ENCODE measurements at regions not wholly inside any gene's neighbourhood (a gene's known extent, or its start where the extent isn't known, plus 50 kb on each side); places are given as distances from the start of the nearest gene placed in this dataset.

DNA sequence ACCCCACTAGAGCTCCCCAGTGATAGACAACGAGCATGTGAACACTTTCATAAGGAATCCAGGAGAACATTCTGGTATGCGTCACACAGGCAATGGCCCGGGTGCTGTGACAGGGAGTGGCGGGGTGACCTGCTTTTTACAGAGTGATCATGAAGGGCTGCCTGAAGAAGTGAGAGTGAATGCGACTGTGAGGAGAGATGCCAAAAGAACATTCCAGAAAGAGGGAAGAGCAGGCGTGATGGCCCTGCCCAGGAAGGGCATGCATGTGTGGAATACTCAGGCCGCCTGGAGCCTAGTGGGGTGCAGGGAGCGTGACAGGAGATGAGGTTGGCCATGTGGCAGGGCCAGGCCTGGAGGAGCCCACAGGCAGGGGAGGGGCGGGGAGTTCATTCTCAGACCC is 53.8 kb downstream of the FZD10 start:
- no peak for DNase-seq

- no peak for DNase-seq
Observed at GRCh38 chr12:130218682-130219081, 56.4 kb downstream of the FZD10 start.

DNA sequence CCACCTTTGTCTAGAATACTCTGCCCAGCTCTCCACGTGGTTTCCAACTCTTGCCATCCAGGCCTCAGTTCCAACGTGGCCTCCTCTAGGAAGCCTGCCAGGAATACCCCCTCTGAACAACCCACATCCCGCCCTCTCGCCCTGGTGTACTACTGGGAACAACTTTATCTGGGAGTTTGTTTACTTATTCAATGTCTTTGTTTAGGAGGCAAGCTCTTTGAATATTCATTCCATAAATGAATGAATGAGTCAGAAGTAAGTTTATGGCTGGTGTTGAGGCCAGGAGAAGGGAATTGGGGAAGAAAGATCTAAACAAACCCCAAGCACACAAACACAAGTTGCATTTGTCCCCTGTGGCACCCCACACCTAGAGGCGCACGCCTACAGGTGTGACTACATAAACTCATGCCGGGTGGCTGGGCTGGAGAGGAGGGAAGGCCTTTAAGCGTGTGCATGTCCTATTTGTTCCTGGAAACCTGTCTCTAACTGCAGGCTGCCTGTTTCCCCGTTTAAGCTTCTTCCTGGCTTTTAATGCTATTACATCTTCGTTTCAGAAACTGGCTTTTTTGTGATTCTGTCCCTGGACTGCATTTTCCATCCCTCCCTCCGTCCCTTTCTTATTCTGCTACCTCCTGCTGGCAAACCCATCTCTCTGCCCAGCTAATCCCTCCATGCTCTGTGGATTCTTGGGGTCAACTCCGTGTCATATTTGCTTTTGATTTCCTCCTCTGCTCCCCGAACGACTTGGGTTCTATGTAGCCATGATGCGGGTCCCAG is 57.9 kb downstream of the FZD10 start:
- DNase-seq = no peak

- no peak for DNase-seq
Observed at GRCh38 chr12:130220706-130221100, 58.4 kb downstream of the FZD10 start.

DNA sequence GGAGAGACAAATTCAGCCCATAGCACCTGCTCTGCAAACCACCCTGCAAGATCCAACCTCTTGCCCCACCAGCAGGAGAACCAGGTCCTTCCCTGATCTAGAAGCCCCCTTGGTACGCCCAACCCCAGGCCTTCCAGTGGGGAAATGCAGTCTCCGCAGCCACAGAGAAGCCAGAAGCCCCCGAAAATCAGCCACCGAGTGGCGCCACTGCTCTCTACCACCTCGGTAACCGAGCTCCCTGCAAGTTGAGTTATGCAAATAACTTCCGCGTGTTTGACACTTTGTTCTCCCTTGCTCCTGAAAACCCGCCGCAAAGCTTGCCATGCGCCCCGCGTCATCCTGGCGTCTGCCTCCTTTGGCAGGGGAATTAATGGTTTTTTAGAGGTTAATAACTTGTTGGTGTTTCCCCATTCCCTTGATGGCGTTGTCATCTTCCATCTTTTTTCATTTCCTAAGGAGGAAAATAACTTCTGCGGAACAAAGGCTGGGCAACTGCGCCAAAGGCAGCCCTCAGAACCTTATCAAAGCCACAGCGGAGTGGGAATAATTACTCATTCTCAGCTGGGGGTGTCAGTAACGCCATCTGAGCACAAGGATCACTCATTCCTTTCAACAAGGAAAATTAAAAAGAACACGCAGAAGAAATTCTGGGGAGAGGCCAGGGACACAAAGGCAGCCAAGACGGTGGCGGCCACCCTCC is 60.4 kb downstream of the FZD10 start:
- DNase-seq = no peak

- no peak for DNase-seq
Observed at GRCh38 chr12:130223767-130224244, 61.5 kb downstream of the FZD10 start.

GRCh38 chr12:130224613-130225012 is 62.3 kb downstream of the FZD10 start:
- DNase-seq = no peak

GRCh38 chr12:130225347-130225746 is 63.1 kb downstream of the FZD10 start:
- no peak for DNase-seq

GRCh38 chr12:130226126-130226525 is 63.9 kb downstream of the FZD10 start:
- no peak for DNase-seq

DNA sequence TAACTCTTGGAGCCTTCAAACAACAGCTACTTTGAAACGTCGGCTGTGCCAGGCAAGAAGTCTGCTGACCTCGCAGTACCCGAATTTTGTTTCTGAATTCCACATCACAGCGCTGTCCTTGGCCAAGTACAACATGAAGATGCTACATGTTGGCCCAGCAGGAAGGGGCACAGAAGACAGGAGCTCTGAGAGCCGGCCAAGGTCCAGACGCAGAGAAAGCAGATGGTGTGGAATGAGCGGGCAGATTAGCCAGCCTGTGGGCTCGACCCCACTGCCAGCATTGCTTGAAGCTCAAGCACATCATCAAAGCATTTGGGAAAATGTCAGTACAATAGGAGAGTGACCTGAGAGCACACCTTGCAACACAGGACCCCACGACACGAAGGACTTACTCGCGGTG is 64.5 kb downstream of the FZD10 start:
- DNase-seq = no peak

DNA sequence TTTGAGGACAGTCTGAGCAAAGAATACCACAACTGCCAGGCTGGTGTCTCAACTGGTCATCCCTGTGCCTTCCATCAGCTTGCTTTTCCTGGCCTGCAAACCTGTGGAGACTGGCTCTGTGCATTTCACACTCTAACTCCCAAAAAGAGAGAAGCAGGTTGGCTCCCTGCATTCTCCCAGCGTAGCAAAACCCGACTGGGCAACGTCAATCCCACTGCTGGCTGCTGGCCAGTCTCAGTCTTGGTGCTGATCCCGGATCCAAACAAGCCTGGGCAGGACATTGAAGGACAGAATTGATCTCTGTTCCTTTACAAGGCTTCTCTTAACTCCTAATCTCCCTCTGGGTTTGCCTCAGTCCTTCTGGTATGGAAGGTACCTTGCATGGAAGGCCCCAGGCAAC is 65.4 kb downstream of the FZD10 start:
- no peak for DNase-seq

DNA sequence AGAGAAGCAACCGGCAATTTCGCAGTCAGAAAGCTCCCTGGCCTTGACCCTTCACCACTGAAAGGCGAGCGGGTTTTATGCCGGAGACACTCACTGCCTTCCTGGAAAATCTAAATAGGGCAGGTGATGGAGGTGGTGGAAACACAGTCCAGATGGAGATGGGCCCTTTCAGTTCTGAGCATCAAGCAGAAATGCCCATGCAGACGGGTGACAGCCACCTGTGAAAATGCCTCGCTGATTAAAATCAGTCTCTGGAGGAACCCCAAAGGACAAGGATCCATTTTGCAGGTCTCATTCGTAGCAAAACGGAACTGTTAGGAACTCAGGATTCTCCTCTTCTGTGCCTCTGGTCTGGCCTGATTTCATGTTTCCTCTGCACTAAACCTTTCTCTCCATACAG is 74.2 kb downstream of the FZD10 start:
- no peak for DNase-seq

- no peak for DNase-seq
Observed at GRCh38 chr12:130240831-130241590, 78.7 kb downstream of the FZD10 start.

- no peak for DNase-seq
Observed at GRCh38 chr12:130242506-130242905, 80.2 kb downstream of the FZD10 start.

GRCh38 chr12:130245251-130245650 is 83.0 kb downstream of the FZD10 start:
- no peak for DNase-seq

GRCh38 chr12:130246560-130246959 is 84.3 kb downstream of the FZD10 start:
- no peak for DNase-seq

GRCh38 chr12:130247634-130248237 is 85.5 kb downstream of the FZD10 start:
- no peak for DNase-seq

GRCh38 chr12:130249376-130249775 is 87.1 kb downstream of the FZD10 start:
- DNase-seq = no peak

- no peak for DNase-seq
Observed at GRCh38 chr12:130251236-130251780, 86.4 kb upstream of the PIWIL1 start.

GRCh38 chr12:130253866-130254265 is 83.8 kb upstream of the PIWIL1 start:
- no peak for DNase-seq

DNA sequence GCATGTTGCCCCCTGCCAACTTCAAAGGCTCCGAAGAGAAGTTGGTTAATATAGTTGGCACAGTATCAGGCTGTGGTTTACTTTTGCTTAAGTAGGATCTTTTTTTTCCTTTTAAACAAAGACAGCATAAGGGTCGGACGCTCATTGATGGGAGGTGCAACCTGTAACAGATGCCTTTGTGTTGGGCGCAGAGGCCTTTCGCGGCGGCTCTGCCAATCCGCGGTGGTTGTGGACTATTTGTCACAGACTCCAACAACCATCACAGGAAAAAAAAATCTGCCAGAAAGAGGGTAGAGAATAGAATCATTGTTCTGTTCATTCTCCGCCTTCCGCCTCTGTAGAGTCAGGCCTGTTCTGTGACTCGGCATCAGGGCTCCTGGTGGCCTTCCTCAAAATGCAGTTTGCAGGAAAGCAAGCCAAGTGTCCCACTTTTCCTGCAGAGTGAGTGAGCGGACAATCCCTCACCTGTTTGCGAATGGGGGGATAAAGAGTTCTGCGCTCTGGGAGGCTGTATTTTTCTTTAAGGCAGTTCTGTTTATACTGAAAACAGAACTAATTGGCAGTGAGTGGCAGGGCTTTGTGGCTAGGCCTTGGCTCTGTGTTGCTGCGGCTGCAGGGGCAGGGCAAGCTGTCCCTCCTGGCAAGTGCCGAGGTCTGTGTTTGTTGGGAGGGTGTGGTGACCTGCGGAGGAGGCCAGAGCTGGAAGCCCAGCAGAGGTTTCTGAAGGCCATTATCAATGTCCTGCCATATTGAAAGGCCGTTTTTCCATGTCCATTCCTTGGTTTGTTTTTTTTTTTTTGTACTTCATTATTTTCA is 83.0 kb upstream of the PIWIL1 start:
- DNase-seq = no peak

- DNase-seq = no peak
Observed at GRCh38 chr12:130258863-130259262, 78.8 kb upstream of the PIWIL1 start.
